Neuronal stem cell (in vitro differentiated cells): ENCODE measurements at regions not wholly inside any gene's neighbourhood (a gene's known extent, or its start where the extent isn't known, plus 50 kb on each side); places are given as distances from the start of the nearest gene placed in this dataset.
"Not testable (repeated sequence)": the region's sequence is repeated elsewhere in the genome, so short reads cannot be mapped to it uniquely, and the experiment has no call there.

Source experiments
- DNase-seq: peaks from one replicate; pipeline ENCODE4 v3.0.0-alpha.2; 2013; ENCODE audit warnings: low spot score
- H2AFZ ChIP-seq: one replicate; pipeline ENCODE4 v1.6.1; 2013; ENCODE audit warnings: mild to moderate bottlenecking, low read length, inconsistent platforms
- H2AK5ac ChIP-seq: 2 replicates; pipeline ENCODE4 v1.6.1; 2013; ENCODE audit warnings: low read depth, mild to moderate bottlenecking, inconsistent platforms, low read length, moderate library complexity, mixed read lengths
- H2BK120ac ChIP-seq: 2 replicates; pipeline ENCODE4 v1.6.1; 2013; ENCODE audit warnings: low read depth, mild to moderate bottlenecking, inconsistent platforms, low read length, moderate library complexity, mixed read lengths
- H2BK12ac ChIP-seq: one replicate; pipeline ENCODE4 v1.6.1; 2013; ENCODE audit warnings: low read length, inconsistent platforms
- H2BK15ac ChIP-seq: 2 replicates; pipeline ENCODE4 v1.6.1; 2013; ENCODE audit warnings: mild to moderate bottlenecking, low read length, inconsistent platforms, mixed read lengths
- H2BK5ac ChIP-seq: one replicate; pipeline ENCODE4 v1.6.1; 2013; ENCODE audit warnings: inconsistent platforms, mild to moderate bottlenecking, low read length, moderate library complexity
- H3K14ac ChIP-seq: one replicate; pipeline ENCODE4 v1.6.1; 2013; ENCODE audit warnings: low read length, inconsistent platforms
- H3K18ac ChIP-seq: 2 replicates; pipeline ENCODE4 v1.6.1; 2013; ENCODE audit warnings: low read length, inconsistent platforms
- H3K23ac ChIP-seq: 2 replicates; pipeline ENCODE4 v1.6.1; 2013; ENCODE audit warnings: low read depth, mild to moderate bottlenecking, mixed read lengths, low read length, inconsistent platforms; ENCODE audit not compliant: poor library complexity
- H3K27ac ChIP-seq: replicated peaks from 3 replicates; pipeline ENCODE4 v1.5.1; 2013; ENCODE audit warnings: low read length, inconsistent platforms
- H3K27me3 ChIP-seq, 3 experiments: 2 replicates each; pipeline ENCODE4 v1.6.1; 2013; ENCODE audit warnings: low read length in 3 of 3, mild to moderate bottlenecking in 2 of 3, inconsistent platforms in 1 of 3, low read depth in 1 of 3, mixed read lengths in 1 of 3, moderate library complexity in 1 of 3; ENCODE audit not compliant: control insufficient read depth in 3 of 3, insufficient read depth in 3 of 3
- H3K36me3 ChIP-seq, 2 donors: replicated peaks in 1 of 2; 2 replicates each; pipeline ENCODE4 v1.6.1; 2013; ENCODE audit warnings: low read length in 2 of 2; ENCODE audit not compliant: control insufficient read depth in 2 of 2, insufficient read depth in 2 of 2
- H3K4ac ChIP-seq: 2 replicates; pipeline ENCODE4 v1.6.1; 2013; ENCODE audit warnings: inconsistent platforms, mild to moderate bottlenecking, low read length, moderate library complexity
- H3K4me1 ChIP-seq, 2 donors: 1 replicate in 1 of 2; 2 replicates in 1 of 2; pipeline ENCODE4 v1.6.1; 2013; ENCODE audit warnings: low read length in 2 of 2, low read depth in 1 of 2; ENCODE audit not compliant: control insufficient read depth in 2 of 2, insufficient read depth in 1 of 2
- H3K4me2 ChIP-seq: one replicate; pipeline ENCODE4 v1.6.1; 2013; ENCODE audit warnings: mild to moderate bottlenecking, low read length, inconsistent platforms; ENCODE audit not compliant: insufficient read depth, poor library complexity, severe bottlenecking
- H3K4me3 ChIP-seq, 2 donors: 2 replicates each; pipeline ENCODE4 v1.5.1; 2013; ENCODE audit warnings: low read length in 2 of 2, mild to moderate bottlenecking in 2 of 2, inconsistent platforms in 1 of 2, moderate library complexity in 1 of 2
- H3K79me1 ChIP-seq: one replicate; pipeline ENCODE4 v1.6.1; 2013; ENCODE audit warnings: low read depth, mild to moderate bottlenecking, inconsistent platforms, low read length, moderate library complexity
- H3K9ac ChIP-seq: one replicate; pipeline ENCODE4 v1.6.1; 2013; ENCODE audit warnings: mild to moderate bottlenecking, low read depth, low read length, inconsistent platforms; ENCODE audit not compliant: poor library complexity
- H3K9me3 ChIP-seq, 2 donors: replicated peaks in 1 of 2; 2 replicates each; pipeline versions ENCODE3 to v1.6.1; 2013; ENCODE audit warnings: low read length in 2 of 2, mild to moderate bottlenecking in 2 of 2, inconsistent platforms in 1 of 2, low read depth in 1 of 2, mixed read lengths in 1 of 2, moderate library complexity in 1 of 2; ENCODE audit not compliant: control insufficient read depth in 2 of 2, insufficient read depth in 1 of 2
- H4K8ac ChIP-seq: one replicate; pipeline ENCODE4 v1.6.1; 2013; ENCODE audit warnings: low read depth, mild to moderate bottlenecking, inconsistent platforms, low read length, moderate library complexity
- H4K91ac ChIP-seq: one replicate; pipeline ENCODE4 v1.6.1; 2013; ENCODE audit warnings: low read length, low read depth, mild to moderate bottlenecking, inconsistent platforms; ENCODE audit not compliant: poor library complexity
- WGBS, 2 donors: extraction: QIAGEN DNeasy Blood & Tissue Kit; methylation state at CpG; one replicate each; pipeline ENCODE4 v1.1.7; 2013; ENCODE audit warnings: missing lambda C conversion rate in 2 of 2, mixed read lengths in 1 of 2; ENCODE audit not compliant: insufficient read length in 2 of 2, insufficient replicate concordance in 1 of 2; ENCODE audit errors: extremely low coverage in 2 of 2; 5-methylcytosine and 5-hydroxymethylcytosine counted together

GRCh38 chr13:55178582-55178981 lies 1962.1 kb upstream of the PRR20A start:
- H3K79me1 ChIP-seq, H3K4ac ChIP-seq, H2BK5ac ChIP-seq, H2BK12ac ChIP-seq, H3K27me3 ChIP-seq, H2AK5ac ChIP-seq, H3K36me3 ChIP-seq, H4K8ac ChIP-seq, H3K9me3 ChIP-seq, H4K91ac ChIP-seq, H3K27ac ChIP-seq, H3K18ac ChIP-seq, H2BK15ac ChIP-seq, H3K23ac ChIP-seq, H3K9ac ChIP-seq, DNase-seq, H3K4me2 ChIP-seq, H2BK120ac ChIP-seq, H2AFZ ChIP-seq, H3K14ac ChIP-seq, H3K4me1 ChIP-seq, H3K4me3 ChIP-seq: not testable (repeated sequence)
- WGBS, 2 donors = no CpG with 5 or more reads among the region's 1 CpG

DNA sequence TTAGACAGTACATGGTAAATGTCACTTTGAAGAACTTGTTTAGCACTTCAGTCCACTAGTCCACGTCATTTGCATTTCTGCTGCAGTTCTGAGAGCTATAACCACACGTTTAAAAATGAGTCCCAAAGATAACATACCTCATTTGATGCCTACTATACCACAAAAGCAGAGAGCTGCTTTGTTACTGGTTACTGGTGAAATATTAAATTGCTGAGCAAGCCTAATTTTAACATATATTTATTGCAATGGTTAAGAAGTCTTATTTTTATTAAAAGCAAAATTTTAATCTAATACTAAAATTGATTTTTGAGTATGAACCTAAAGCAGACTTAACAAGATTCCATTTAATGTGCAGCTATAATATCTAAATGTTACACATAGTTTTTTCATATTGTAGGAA lies 1949.7 kb upstream of the PRR20A start:
- H3K27me3 ChIP-seq = no peaks in the 10 kb centered on the region
- H4K8ac ChIP-seq = no peak overlapping the region
- H2AFZ ChIP-seq = no peak overlapping the region
- no peaks in the 10 kb centered on the region for H3K79me1 ChIP-seq
- H3K18ac ChIP-seq = no peak overlapping the region
- no peak for DNase-seq
- H3K4me3 ChIP-seq = no peak overlapping the region
- H3K36me3 ChIP-seq = no peaks in the 10 kb centered on the region
- H2BK12ac ChIP-seq = no peak overlapping the region
- no peak overlapping the region for H2AK5ac ChIP-seq
- H4K91ac ChIP-seq = no peak overlapping the region
- H2BK120ac ChIP-seq = no peak overlapping the region
- H2BK15ac ChIP-seq = no peak overlapping the region
- no peak overlapping the region for H3K23ac ChIP-seq
- H3K4me1 ChIP-seq = no peaks in the 10 kb centered on the region
- H3K4ac ChIP-seq = no peak overlapping the region
- no peak overlapping the region for H3K14ac ChIP-seq
- H3K27ac ChIP-seq = no peak overlapping the region
- no peaks in the 10 kb centered on the region for H3K9me3 ChIP-seq
- no CpG with 5 or more reads among the region's 2 CpGs for WGBS, 2 donors
- no peak overlapping the region for H3K9ac ChIP-seq
- no peak overlapping the region for H3K4me2 ChIP-seq
- H2BK5ac ChIP-seq = no peak overlapping the region

DNA sequence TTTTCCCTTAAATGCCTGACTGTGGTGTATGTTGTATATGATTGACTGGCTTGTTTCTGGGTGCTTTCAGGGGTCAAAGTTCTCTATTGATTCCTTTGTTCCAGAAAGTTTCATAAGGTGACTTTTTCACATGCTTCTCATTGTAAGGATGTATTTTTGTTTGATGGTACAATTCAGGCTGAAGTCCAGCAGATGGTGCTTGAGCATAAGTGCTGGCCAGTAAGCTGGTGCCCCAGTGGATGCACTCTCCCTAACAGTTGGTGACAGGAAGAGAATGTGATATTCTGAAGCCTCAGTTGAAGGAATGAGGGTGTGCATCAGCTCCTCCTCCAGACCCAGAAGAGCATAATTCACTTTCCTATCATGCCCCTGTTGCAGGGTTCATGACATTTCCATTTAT lies 1941.6 kb upstream of the PRR20A start:
- Histone ChIP-seq H4K8ac (no peak overlapping the region), H4K91ac (no peak overlapping the region), H3K9ac (no peak overlapping the region), H3K4me1 (no peaks in the 10 kb centered on the region), H3K9me3 (no peaks in the 10 kb centered on the region), H2BK15ac (no peak overlapping the region), H3K27me3 (no peaks in the 10 kb centered on the region), H3K4me2 (no peak overlapping the region), H2AFZ (peak overlapping the region; percentile 50), H3K27ac (no peak overlapping the region), H2BK120ac (no peak overlapping the region), H3K14ac (no peak overlapping the region), H3K18ac (no peak overlapping the region), H3K79me1 (no peaks in the 10 kb centered on the region), H2AK5ac (no peak overlapping the region), H3K4me3 (no peak overlapping the region), H3K36me3 (no peaks in the 10 kb centered on the region), H2BK5ac (no peak overlapping the region), H2BK12ac (no peak overlapping the region), H3K23ac (no peak overlapping the region), H3K4ac (no peak overlapping the region)
- DNase-seq = no peak

- Histone ChIP-seq H3K4me3 (no peak overlapping the region), H3K36me3 (no peaks in the 10 kb centered on the region), H3K79me1 (no peaks in the 10 kb centered on the region), H4K8ac (no peak overlapping the region), H3K27me3 (no peaks in the 10 kb centered on the region), H2BK12ac (no peak overlapping the region), H3K4me2 (no peak overlapping the region), H3K9me3 (no peaks in the 10 kb centered on the region), H2AK5ac (no peak overlapping the region), H3K18ac (no peak overlapping the region), H4K91ac (no peak overlapping the region), H3K9ac (no peak overlapping the region), H2BK15ac (no peak overlapping the region), H2BK5ac (no peak overlapping the region), H3K4ac (no peak overlapping the region), H3K27ac (no peak overlapping the region), H2AFZ (no peak overlapping the region), H3K14ac (no peak overlapping the region), H3K4me1 (peaks cover 3 to 6% of the 10 kb centered on the region in 2 donors), H3K23ac (no peak overlapping the region), H2BK120ac (no peak overlapping the region)
- peak; percentile 51 for DNase-seq
Measured at GRCh38 chr13:55214841-55215345, 1925.8 kb upstream of the PRR20A start.
